ENCODE measurements at regions not wholly inside any gene's neighbourhood (a gene's known extent, or its start where the extent isn't known, plus 50 kb on each side); places are given as distances from the start of the nearest gene placed in this dataset.

- FAIRE-seq (no peak), DNase-seq (ENCODE audit: low read depth in 1 of 2, low spot score in 2 of 2) (no peak)
- Histone ChIP-seq H3K4me2 (ENCODE audit: insufficient read depth in 1 of 2, low read depth in 2 of 2, low read length in 2 of 2) (no peak overlapping the region), H2AK5ac (ENCODE audit: low read depth, low read length) (no peak overlapping the region), H4K8ac (ENCODE audit: extremely low read depth, insufficient read depth, low read length) (no peak overlapping the region), H3K27me3 (replicated peaks in 1 of 4; ENCODE audit: control insufficient read depth in 3 of 4, extremely low read depth in 1 of 4, insufficient read depth in 3 of 4, low read length in 3 of 4) (no peaks in the 10 kb centered on the region), H3K79me1 (ENCODE audit: low read depth, low read length) (no peaks in the 10 kb centered on the region), H3K18ac (ENCODE audit: extremely low read depth, low read length) (no peak overlapping the region), H4K91ac (replicated peaks; ENCODE audit: insufficient read length, low read length) (no peak overlapping the region), H2BK12ac (ENCODE audit: low read depth, low read length) (no peak overlapping the region), H4K20me1 (replicated peaks in 1 of 2; ENCODE audit: control insufficient read depth in 1 of 2, insufficient read depth in 2 of 2, low read length in 2 of 2) (no peaks in the 10 kb centered on the region), H3K79me2 (ENCODE audit: control insufficient read depth in 1 of 2, insufficient read depth in 2 of 2, low read length in 2 of 2) (no peaks in the 10 kb centered on the region), H2BK15ac (ENCODE audit: low read length) (no peak overlapping the region), H3K56ac (replicated peaks; ENCODE audit: insufficient read length, low read depth, low read length) (no peak overlapping the region), H3K4me1 (replicated peaks in 1 of 4; ENCODE audit: control insufficient read depth in 3 of 4, insufficient read depth in 4 of 4, low read length in 3 of 4) (no peaks in the 10 kb centered on the region), H4K5ac (ENCODE audit: insufficient read length, low read depth, low read length) (no peak overlapping the region), H2AFZ (ENCODE audit: low read length) (no peak overlapping the region), H3K14ac (ENCODE audit: insufficient read length) (no peak overlapping the region), H3K9ac (replicated peaks in 1 of 4; ENCODE audit: extremely low read depth in 1 of 4, low read depth in 3 of 4, low read length in 3 of 4) (no peak overlapping the region), H3K27ac (ENCODE audit: low read depth, low read length) (no peak overlapping the region), H3K4me3 (ENCODE audit: extremely low read depth in 1 of 4, insufficient read depth in 2 of 4, low read depth in 3 of 4, low read length in 4 of 4) (no peak overlapping the region), H3K23ac (ENCODE audit: insufficient read length) (no peak overlapping the region), H3K4ac (replicated peaks; ENCODE audit: insufficient read length, low read depth, low read length) (no peak overlapping the region), H2BK20ac (ENCODE audit: low read length) (no peak overlapping the region), H3K36me3 (ENCODE audit: control insufficient read depth in 2 of 4, insufficient read depth in 4 of 4, low read length in 3 of 4) (no peaks in the 10 kb centered on the region), H3K23me2 (ENCODE audit: low read depth, low read length) (no peaks in the 10 kb centered on the region), H2BK5ac (ENCODE audit: low read depth, low read length) (no peak overlapping the region), H2BK120ac (replicated peaks; ENCODE audit: low read depth, low read length) (no peak overlapping the region), H3K9me3 (ENCODE audit: insufficient read depth in 2 of 2, low read depth in 1 of 2, low read length in 1 of 2) (0 out of 4 replicates have a peak, but pooled peaks cover 0 to 3% of the 10 kb centered on the region in 2 experiments)
- POLR2A ChIA-PET (ENCODE audit: partially characterized antibody) = no interaction called here
- CTCF ChIA-PET (ENCODE audit: partially characterized antibody) = no interaction called here
- WGBS, 2 experiments (ENCODE audit: extremely low coverage in 1 of 2, insufficient coverage in 1 of 2, insufficient read length in 1 of 2, insufficient replicate concordance in 2 of 2, low coverage in 1 of 2, low lambda C conversion rate in 2 of 2, missing lambda C conversion rate in 1 of 2) = 96% methylated on average over 1 of the region's 1 CpG; no CpG with 5 or more reads in 1 of the 2 experiments
- no peak for TF ChIP-seq BACH1 (IDR thresholded peaks at IDR 0.05; ENCODE audit: low read length)
- no peak for TF ChIP-seq CTBP2 (IDR thresholded peaks at IDR 0.05; ENCODE audit: borderline replicate concordance, insufficient read depth, insufficient read length, low read length)
- TF ChIP-seq CTCF (IDR thresholded peaks at IDR 0.05; ENCODE audit: control extremely low read depth in 1 of 3, insufficient read depth in 1 of 3, low read depth in 1 of 3, low read length in 3 of 3) = no peak
These were observed 1404.4 kb downstream of the HACE1 start for GRCh38 chr6:103455275-103455674.

Data from H1 (cell line).